ENCODE measurements at regions not wholly inside any gene's neighbourhood (a gene's known extent, or its start where the extent isn't known, plus 50 kb on each side); places are given as distances from the start of the nearest gene placed in this dataset.
"Not testable (repeated sequence)": the region's sequence is repeated elsewhere in the genome, so short reads cannot be mapped to it uniquely, and the experiment has no call there.

- no peak for DNase-seq (ENCODE audit: low read depth in 2 of 2)
Measured at GRCh38 chr12:41681898-41682297, 462.8 kb downstream of the GXYLT1 start.

GRCh38 chr12:41680155-41680554 lies 464.5 kb downstream of the GXYLT1 start:
- DNase-seq (ENCODE audit: low read depth in 2 of 2) = no peak

- DNase-seq (ENCODE audit: low read depth in 2 of 2) = no peak
Measured at GRCh38 chr12:41663598-41664265, 475.6 kb downstream of the PDZRN4 start.

- DNase-seq (ENCODE audit: low read depth in 2 of 2) = no peak
Measured at GRCh38 chr12:41661141-41661765, 473.1 kb downstream of the PDZRN4 start.

GRCh38 chr12:41656454-41656853 lies 468.3 kb downstream of the PDZRN4 start:
- DNase-seq (ENCODE audit: low read depth in 2 of 2) = no peak

- no peak for DNase-seq (ENCODE audit: low read depth in 2 of 2)
Measured at GRCh38 chr12:41653386-41654326, 465.5 kb downstream of the PDZRN4 start.

- no peak for DNase-seq (ENCODE audit: low read depth in 2 of 2)
Measured at GRCh38 chr12:41652981-41653380, 464.9 kb downstream of the PDZRN4 start.

- no peak for DNase-seq (ENCODE audit: low read depth in 2 of 2)
Measured at GRCh38 chr12:41645624-41646023, 457.5 kb downstream of the PDZRN4 start.

GRCh38 chr12:41642808-41643207 lies 454.7 kb downstream of the PDZRN4 start:
- DNase-seq (ENCODE audit: low read depth in 2 of 2) = not testable (repeated sequence)

GRCh38 chr12:41636653-41637052 lies 448.5 kb downstream of the PDZRN4 start:
- no peak for DNase-seq (ENCODE audit: low read depth in 2 of 2)

GRCh38 chr12:41635626-41636364 lies 447.7 kb downstream of the PDZRN4 start:
- no peak for DNase-seq (ENCODE audit: low read depth in 2 of 2)

GRCh38 chr12:41634091-41634490 lies 446.0 kb downstream of the PDZRN4 start:
- no peak for DNase-seq (ENCODE audit: low read depth in 2 of 2)

GRCh38 chr12:41629611-41630010 lies 441.5 kb downstream of the PDZRN4 start:
- DNase-seq (ENCODE audit: low read depth in 2 of 2) = no peak

- DNase-seq (ENCODE audit: low read depth in 2 of 2) = no peak
Measured at GRCh38 chr12:41627476-41627875, 439.4 kb downstream of the PDZRN4 start.

- DNase-seq (ENCODE audit: low read depth in 2 of 2) = no peak
Measured at GRCh38 chr12:41624571-41624970, 436.5 kb downstream of the PDZRN4 start.
